GM23338 (cell line): ENCODE measurements at regions not wholly inside any gene's neighbourhood (a gene's known extent, or its start where the extent isn't known, plus 50 kb on each side); places are given as distances from the start of the nearest gene placed in this dataset.

ENCODE experiments used
- ATAC-seq: fragments of 200-7000 bp; cut with Tn5 transposase; 3 replicates; pipeline ENCODE4 v1.9.1; 2020
- DNase-seq: peaks from one replicate; pipeline ENCODE4 v3.0.0-alpha.2; 2015; ENCODE audit warnings: low spot score
- H2AFZ ChIP-seq: fragments of 200-600 bp; sonication (generic); 2 replicates; pipeline ENCODE4 v1.8.0; 2016; ENCODE audit warnings: antibody characterized with exemption, mild to moderate bottlenecking, moderate library complexity
- H3F3A ChIP-seq: fragments of 200-600 bp; sonication (generic); replicated peaks from 2 replicates; pipeline ENCODE4 v1.8.0; 2017; ENCODE audit warnings: antibody characterized with exemption, mixed run types, low read depth
- H3K27ac ChIP-seq: fragments of 200-600 bp; sonication (generic); 2 replicates; pipeline ENCODE4 v1.6.1; 2016; ENCODE audit warnings: low read depth
- H3K27me3 ChIP-seq: fragments of 200-600 bp; sonication (generic); 2 replicates; pipeline ENCODE4 v1.8.0; 2016; ENCODE audit warnings: mild to moderate bottlenecking, mixed run types, moderate library complexity; ENCODE audit not compliant: insufficient read depth
- H3K36me3 ChIP-seq: fragments of 200-600 bp; sonication (generic); 2 replicates; pipeline ENCODE4 v1.8.0; 2016; ENCODE audit warnings: mild to moderate bottlenecking; ENCODE audit not compliant: insufficient read depth
- H3K4me1 ChIP-seq: fragments of 200-600 bp; sonication (generic); 2 replicates; pipeline ENCODE4 v1.8.0; 2016; ENCODE audit warnings: mild to moderate bottlenecking, moderate library complexity; ENCODE audit not compliant: insufficient read depth
- H3K4me2 ChIP-seq: fragments of 200-600 bp; sonication (generic); 2 replicates; pipeline ENCODE4 v1.7.1; 2017; ENCODE audit warnings: mixed run types
- H3K4me3 ChIP-seq: fragments of 200-600 bp; sonication (generic); 2 replicates; pipeline ENCODE4 v1.6.1; 2016; ENCODE audit warnings: mixed run types
- H3K79me2 ChIP-seq: fragments of 200-600 bp; sonication (generic); replicated peaks from 2 replicates; pipeline ENCODE4 v1.8.0; 2017; ENCODE audit warnings: mild to moderate bottlenecking; ENCODE audit not compliant: insufficient read depth
- H3K9me2 ChIP-seq: fragments of 200-600 bp; sonication (generic); 2 replicates; pipeline ENCODE4 v1.8.0; 2017; ENCODE audit not compliant: insufficient read depth
- H4K20me1 ChIP-seq: fragments of 200-600 bp; sonication (generic); replicated peaks from 2 replicates; pipeline ENCODE4 v1.8.0; 2017; ENCODE audit warnings: mild to moderate bottlenecking; ENCODE audit not compliant: insufficient read depth
- H3K27ac Mint-ChIP-seq: 2 replicates; pipeline ENCODE4 v1.8.0; 2020; ENCODE audit warnings: inconsistent platforms, mild to moderate bottlenecking, moderate library complexity, mixed read lengths
- H3K27me3 Mint-ChIP-seq: 3 replicates; pipeline ENCODE4 v1.8.0; 2022; ENCODE audit warnings: low read depth, mild to moderate bottlenecking, moderate library complexity, mixed read lengths, inconsistent platforms; ENCODE audit not compliant: insufficient read depth, poor library complexity
- H3K36me3 Mint-ChIP-seq: 3 replicates; pipeline ENCODE4 v1.8.0; 2021; ENCODE audit warnings: low read depth, mild to moderate bottlenecking, inconsistent platforms, moderate library complexity, mixed read lengths
- H3K4me1 Mint-ChIP-seq: 3 replicates; pipeline ENCODE4 v1.8.0; 2020; ENCODE audit warnings: mild to moderate bottlenecking, inconsistent platforms, mixed read lengths
- H3K4me3 Mint-ChIP-seq: 3 replicates; pipeline ENCODE4 v1.8.0; 2021; ENCODE audit warnings: moderate library complexity, mild to moderate bottlenecking, inconsistent platforms, mixed read lengths
- H3K9me3 Mint-ChIP-seq: 3 replicates; pipeline ENCODE4 v1.8.0; 2020; ENCODE audit warnings: moderate library complexity, mild to moderate bottlenecking, inconsistent platforms, mixed read lengths
- CREB1 ChIP-seq: fragments of 250-450 bp; sonication (Bioruptor Pico); IDR thresholded peaks from 2 replicates; pipeline ENCODE4 v1.5.0; 2020; ENCODE audit warnings: low read depth, mild to moderate bottlenecking, moderate library complexity
- EZH2 ChIP-seq: fragments of 200-600 bp; sonication (generic); IDR thresholded peaks from one replicate; pipeline ENCODE4 v1.8.0; 2017; ENCODE audit warnings: antibody characterized with exemption, mild to moderate bottlenecking, low read depth; ENCODE audit not compliant: unreplicated experiment
- EZH2phosphoT487 ChIP-seq: fragments of 200-600 bp; sonication (generic); IDR thresholded peaks from one replicate; pipeline ENCODE4 v1.8.1; 2018; ENCODE audit warnings: antibody characterized with exemption; ENCODE audit not compliant: unreplicated experiment
- TF ChIP-seq, protein P1 (sequence below): fragments of 250-450 bp; sonication (Bioruptor Pico); IDR thresholded peaks from 2 replicates; pipeline ENCODE4 v1.5.0; 2020; ENCODE audit warnings: mild to moderate bottlenecking, moderate library complexity
- TF ChIP-seq, protein P2 (sequence below): IDR thresholded peaks from 2 replicates; pipeline ENCODE4 v1.6.1; 2016; ENCODE audit warnings: antibody characterized with exemption
- TF ChIP-seq, protein P3 (sequence below), 2 experiments: fragments of 200-600 bp in 1 of 2; sonication (generic) in 1 of 2; conservative IDR thresholded peaks; 2 replicates each; pipeline versions ENCODE4 v1.5.1 to v1.6.1; 2016 to 2017; ENCODE audit warnings: antibody characterized with exemption in 2 of 2, low read depth in 2 of 2, mild to moderate bottlenecking in 2 of 2, moderate library complexity in 1 of 2

DNA sequence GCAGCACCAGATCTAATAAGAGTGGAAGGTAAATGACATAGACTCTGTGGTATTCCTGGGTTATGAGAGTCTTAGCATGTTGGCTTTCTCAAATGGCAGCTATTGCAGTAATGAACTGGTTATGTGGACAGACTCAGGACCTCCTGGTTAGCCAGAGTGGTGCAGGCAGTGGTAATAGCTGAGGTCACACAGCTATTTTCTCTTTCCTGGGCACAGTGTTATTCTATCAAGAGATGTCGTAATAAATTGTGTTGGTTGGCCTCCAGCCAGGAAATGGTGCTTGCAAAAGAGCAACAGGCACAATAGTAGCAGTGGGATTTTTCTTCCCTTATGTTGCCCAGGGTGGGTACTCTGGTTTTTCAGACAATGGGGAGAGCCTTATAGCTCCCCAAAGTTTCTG, 279.2 kb upstream of the FGF16 start (continued):
- TF ChIP-seq, protein P1, sequence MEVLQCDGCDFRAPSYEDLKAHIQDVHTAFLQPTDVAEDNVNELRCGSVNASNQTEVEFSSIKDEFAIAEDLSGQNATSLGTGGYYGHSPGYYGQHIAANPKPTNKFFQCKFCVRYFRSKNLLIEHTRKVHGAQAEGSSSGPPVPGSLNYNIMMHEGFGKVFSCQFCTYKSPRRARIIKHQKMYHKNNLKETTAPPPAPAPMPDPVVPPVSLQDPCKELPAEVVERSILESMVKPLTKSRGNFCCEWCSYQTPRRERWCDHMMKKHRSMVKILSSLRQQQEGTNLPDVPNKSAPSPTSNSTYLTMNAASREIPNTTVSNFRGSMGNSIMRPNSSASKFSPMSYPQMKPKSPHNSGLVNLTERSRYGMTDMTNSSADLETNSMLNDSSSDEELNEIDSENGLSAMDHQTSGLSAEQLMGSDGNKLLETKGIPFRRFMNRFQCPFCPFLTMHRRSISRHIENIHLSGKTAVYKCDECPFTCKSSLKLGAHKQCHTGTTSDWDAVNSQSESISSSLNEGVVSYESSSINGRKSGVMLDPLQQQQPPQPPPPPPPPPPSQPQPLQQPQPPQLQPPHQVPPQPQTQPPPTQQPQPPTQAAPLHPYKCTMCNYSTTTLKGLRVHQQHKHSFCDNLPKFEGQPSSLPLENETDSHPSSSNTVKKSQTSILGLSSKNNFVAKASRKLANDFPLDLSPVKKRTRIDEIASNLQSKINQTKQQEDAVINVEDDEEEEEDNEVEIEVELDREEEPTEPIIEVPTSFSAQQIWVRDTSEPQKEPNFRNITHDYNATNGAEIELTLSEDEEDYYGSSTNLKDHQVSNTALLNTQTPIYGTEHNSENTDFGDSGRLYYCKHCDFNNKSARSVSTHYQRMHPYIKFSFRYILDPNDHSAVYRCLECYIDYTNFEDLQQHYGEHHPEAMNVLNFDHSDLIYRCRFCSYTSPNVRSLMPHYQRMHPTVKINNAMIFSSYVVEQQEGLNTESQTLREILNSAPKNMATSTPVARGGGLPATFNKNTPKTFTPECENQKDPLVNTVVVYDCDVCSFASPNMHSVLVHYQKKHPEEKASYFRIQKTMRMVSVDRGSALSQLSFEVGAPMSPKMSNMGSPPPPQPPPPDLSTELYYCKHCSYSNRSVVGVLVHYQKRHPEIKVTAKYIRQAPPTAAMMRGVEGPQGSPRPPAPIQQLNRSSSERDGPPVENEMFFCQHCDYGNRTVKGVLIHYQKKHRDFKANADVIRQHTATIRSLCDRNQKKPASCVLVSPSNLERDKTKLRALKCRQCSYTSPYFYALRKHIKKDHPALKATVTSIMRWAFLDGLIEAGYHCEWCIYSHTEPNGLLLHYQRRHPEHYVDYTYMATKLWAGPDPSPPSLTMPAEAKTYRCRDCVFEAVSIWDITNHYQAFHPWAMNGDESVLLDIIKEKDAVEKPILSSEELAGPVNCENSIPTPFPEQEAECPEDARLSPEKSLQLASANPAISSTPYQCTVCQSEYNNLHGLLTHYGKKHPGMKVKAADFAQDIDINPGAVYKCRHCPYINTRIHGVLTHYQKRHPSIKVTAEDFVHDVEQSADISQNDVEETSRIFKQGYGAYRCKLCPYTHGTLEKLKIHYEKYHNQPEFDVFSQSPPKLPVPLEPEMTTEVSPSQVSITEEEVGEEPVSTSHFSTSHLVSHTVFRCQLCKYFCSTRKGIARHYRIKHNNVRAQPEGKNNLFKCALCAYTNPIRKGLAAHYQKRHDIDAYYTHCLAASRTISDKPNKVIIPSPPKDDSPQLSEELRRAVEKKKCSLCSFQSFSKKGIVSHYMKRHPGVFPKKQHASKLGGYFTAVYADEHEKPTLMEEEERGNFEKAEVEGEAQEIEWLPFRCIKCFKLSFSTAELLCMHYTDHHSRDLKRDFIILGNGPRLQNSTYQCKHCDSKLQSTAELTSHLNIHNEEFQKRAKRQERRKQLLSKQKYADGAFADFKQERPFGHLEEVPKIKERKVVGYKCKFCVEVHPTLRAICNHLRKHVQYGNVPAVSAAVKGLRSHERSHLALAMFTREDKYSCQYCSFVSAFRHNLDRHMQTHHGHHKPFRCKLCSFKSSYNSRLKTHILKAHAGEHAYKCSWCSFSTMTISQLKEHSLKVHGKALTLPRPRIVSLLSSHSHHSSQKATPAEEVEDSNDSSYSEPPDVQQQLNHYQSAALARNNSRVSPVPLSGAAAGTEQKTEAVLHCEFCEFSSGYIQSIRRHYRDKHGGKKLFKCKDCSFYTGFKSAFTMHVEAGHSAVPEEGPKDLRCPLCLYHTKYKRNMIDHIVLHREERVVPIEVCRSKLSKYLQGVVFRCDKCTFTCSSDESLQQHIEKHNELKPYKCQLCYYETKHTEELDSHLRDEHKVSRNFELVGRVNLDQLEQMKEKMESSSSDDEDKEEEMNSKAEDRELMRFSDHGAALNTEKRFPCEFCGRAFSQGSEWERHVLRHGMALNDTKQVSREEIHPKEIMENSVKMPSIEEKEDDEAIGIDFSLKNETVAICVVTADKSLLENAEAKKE (CRISPR knock-in tag), result no peak
- TF ChIP-seq EZH2, result no peak
- TF ChIP-seq CREB1 (CRISPR knock-in tag), result no peak

DNA sequence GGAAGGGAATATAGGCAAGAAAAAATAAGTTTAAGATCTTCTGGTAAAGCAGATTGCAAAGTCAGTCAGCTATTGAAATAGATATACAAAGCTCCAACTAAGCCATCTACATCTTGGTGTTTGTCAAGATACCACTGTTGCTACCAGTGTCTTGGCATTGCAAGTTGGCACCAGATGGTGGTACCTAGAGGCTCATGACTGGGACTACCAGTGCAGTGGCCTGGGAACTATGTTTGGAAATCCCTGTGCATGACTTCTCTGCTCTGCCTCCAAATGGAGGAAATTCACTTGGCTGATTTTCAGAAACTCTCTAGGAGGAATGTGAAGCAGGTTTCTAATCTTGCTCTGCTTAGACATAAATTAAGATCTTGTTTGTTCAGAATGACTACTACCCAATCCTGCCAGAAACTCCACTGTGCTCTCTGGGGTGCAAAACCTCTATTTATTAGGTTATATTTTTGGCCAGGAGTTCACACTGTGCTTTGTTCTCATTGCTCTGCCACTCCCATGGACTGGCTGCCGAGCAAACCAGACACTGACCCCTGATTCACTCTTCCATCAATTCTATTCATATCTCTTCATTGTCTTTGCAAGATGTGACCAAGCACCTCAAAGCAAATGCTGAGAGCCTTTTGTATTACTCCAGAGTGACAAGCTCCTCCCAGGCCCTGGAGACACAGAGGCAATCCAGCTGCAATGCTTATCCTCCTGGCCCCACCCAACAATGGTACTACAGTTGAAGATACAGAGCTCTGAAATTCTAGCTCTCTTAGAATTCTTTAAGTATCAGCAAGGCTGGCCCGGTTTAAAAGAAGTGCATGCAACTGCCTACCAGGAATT, 272.3 kb upstream of the FGF16 start:
- no peak overlapping the region for H2AFZ ChIP-seq
- H3K4me1 ChIP-seq, result no peaks in the 10 kb centered on the region
- no peak overlapping the region for H3K4me3 ChIP-seq
- H3K36me3 Mint-ChIP-seq, result no peaks in the 10 kb centered on the region
- ATAC-seq (no peak), DNase-seq (no peak)
- H3K4me1 Mint-ChIP-seq, result no peaks in the 10 kb centered on the region
- TF ChIP-seq, protein P2, sequence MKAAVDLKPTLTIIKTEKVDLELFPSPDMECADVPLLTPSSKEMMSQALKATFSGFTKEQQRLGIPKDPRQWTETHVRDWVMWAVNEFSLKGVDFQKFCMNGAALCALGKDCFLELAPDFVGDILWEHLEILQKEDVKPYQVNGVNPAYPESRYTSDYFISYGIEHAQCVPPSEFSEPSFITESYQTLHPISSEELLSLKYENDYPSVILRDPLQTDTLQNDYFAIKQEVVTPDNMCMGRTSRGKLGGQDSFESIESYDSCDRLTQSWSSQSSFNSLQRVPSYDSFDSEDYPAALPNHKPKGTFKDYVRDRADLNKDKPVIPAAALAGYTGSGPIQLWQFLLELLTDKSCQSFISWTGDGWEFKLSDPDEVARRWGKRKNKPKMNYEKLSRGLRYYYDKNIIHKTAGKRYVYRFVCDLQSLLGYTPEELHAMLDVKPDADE, result no peak
- TF ChIP-seq EZH2phosphoT487, result no peak
- TF ChIP-seq, protein P3, sequence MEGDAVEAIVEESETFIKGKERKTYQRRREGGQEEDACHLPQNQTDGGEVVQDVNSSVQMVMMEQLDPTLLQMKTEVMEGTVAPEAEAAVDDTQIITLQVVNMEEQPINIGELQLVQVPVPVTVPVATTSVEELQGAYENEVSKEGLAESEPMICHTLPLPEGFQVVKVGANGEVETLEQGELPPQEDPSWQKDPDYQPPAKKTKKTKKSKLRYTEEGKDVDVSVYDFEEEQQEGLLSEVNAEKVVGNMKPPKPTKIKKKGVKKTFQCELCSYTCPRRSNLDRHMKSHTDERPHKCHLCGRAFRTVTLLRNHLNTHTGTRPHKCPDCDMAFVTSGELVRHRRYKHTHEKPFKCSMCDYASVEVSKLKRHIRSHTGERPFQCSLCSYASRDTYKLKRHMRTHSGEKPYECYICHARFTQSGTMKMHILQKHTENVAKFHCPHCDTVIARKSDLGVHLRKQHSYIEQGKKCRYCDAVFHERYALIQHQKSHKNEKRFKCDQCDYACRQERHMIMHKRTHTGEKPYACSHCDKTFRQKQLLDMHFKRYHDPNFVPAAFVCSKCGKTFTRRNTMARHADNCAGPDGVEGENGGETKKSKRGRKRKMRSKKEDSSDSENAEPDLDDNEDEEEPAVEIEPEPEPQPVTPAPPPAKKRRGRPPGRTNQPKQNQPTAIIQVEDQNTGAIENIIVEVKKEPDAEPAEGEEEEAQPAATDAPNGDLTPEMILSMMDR (conservative IDR thresholded peaks at IDR 0.05; ENCODE audit: low read depth in 2 of 2), result no peak
- H3K36me3 ChIP-seq, result no peaks in the 10 kb centered on the region
- H3K27me3 Mint-ChIP-seq, result peaks cover 3% of the 10 kb centered on the region
- no peak overlapping the region for H3K27ac ChIP-seq
- no peak overlapping the region for H3K27ac Mint-ChIP-seq
- H4K20me1 ChIP-seq, result no peaks in the 10 kb centered on the region
- no peaks in the 10 kb centered on the region for H3K9me2 ChIP-seq
- no peaks in the 10 kb centered on the region for H3K79me2 ChIP-seq
- no peak overlapping the region for H3K4me2 ChIP-seq
- no peak overlapping the region for H3K4me3 Mint-ChIP-seq
- H3K27me3 ChIP-seq, result no peaks in the 10 kb centered on the region
- H3K9me3 Mint-ChIP-seq, result peaks cover 20% of the 10 kb centered on the region
- no peaks in the 10 kb centered on the region for H3F3A ChIP-seq
